Stimulated activated CD4-positive, alpha-beta T cell treated with anti-CD3 and anti-CD28 coated beads, Interleukin-2, amount 100 ng/mL, for 24 hours (primary cell): ENCODE measurements at regions not wholly inside any gene's neighbourhood (a gene's known extent, or its start where the extent isn't known, plus 50 kb on each side); places are given as distances from the start of the nearest gene placed in this dataset.

Source experiments
- DNase-seq, 2 donors: peaks; one replicate each; pipeline ENCODE4 v3.0.0-alpha.2; 2020

GRCh38 chr13:89673789-89674311, 1673.6 kb upstream of the MIR17HG start:
- no peak for DNase-seq

GRCh38 chr13:89678466-89679121, 1668.9 kb upstream of the MIR17HG start:
- DNase-seq = no peak

GRCh38 chr13:89684896-89685295, 1662.6 kb upstream of the MIR17HG start:
- DNase-seq = no peak

- DNase-seq = no peak
Observed at GRCh38 chr13:89686171-89686570, 1661.3 kb upstream of the MIR17HG start.

- DNase-seq = no peak
Observed at GRCh38 chr13:89687066-89687465, 1660.4 kb upstream of the MIR17HG start.

GRCh38 chr13:89688918-89689317, 1658.6 kb upstream of the MIR17HG start:
- no peak for DNase-seq

- DNase-seq = no peak
Observed at GRCh38 chr13:89694451-89694850, 1653.0 kb upstream of the MIR17HG start.

GRCh38 chr13:89695343-89696257, 1651.9 kb upstream of the MIR17HG start:
- DNase-seq = peak in 1 of 2 donors; percentile 11

GRCh38 chr13:89701913-89702312, 1645.6 kb upstream of the MIR17HG start:
- no peak for DNase-seq

GRCh38 chr13:89704040-89704439, 1643.4 kb upstream of the MIR17HG start:
- DNase-seq = no peak

- DNase-seq = no peak
Observed at GRCh38 chr13:89708013-89708412, 1639.5 kb upstream of the MIR17HG start.

GRCh38 chr13:89721216-89721615, 1626.3 kb upstream of the MIR17HG start:
- DNase-seq = no peak

- no peak for DNase-seq
Observed at GRCh38 chr13:89726690-89727435, 1620.6 kb upstream of the MIR17HG start.

- DNase-seq = no peak
Observed at GRCh38 chr13:89733829-89734228, 1613.7 kb upstream of the MIR17HG start.

GRCh38 chr13:89737051-89737450, 1610.4 kb upstream of the MIR17HG start:
- no peak for DNase-seq

- DNase-seq = no peak
Observed at GRCh38 chr13:89738072-89738471, 1609.4 kb upstream of the MIR17HG start.

GRCh38 chr13:89740994-89741685, 1606.3 kb upstream of the MIR17HG start:
- no peak for DNase-seq

GRCh38 chr13:89746554-89746953, 1600.9 kb upstream of the MIR17HG start:
- DNase-seq = no peak

GRCh38 chr13:89748716-89749115, 1598.8 kb upstream of the MIR17HG start:
- no peak for DNase-seq

GRCh38 chr13:89749888-89750287, 1597.6 kb upstream of the MIR17HG start:
- DNase-seq = no peak

- DNase-seq = no peak
Observed at GRCh38 chr13:89750371-89750770, 1597.1 kb upstream of the MIR17HG start.

GRCh38 chr13:89751432-89751930, 1596.0 kb upstream of the MIR17HG start:
- no peak for DNase-seq
